Fibroblast of peridontal ligament (primary cell): ENCODE measurements at regions not wholly inside any gene's neighbourhood (a gene's known extent, or its start where the extent isn't known, plus 50 kb on each side); places are given as distances from the start of the nearest gene placed in this dataset.
"Not testable (repeated sequence)": the region's sequence is repeated elsewhere in the genome, so short reads cannot be mapped to it uniquely, and the experiment has no call there.

ENCODE experiments used
- DNase-seq: peaks from one replicate; pipeline ENCODE4 v3.0.0-alpha.2; 2010; ENCODE audit errors: extremely low read depth

GRCh38 chr3:153972862-153973261 lies 148.3 kb upstream of the ARHGEF26 start:
- no peak for DNase-seq

- no peak for DNase-seq
Measured at GRCh38 chr3:153973722-153974265, 147.4 kb upstream of the ARHGEF26 start.

GRCh38 chr3:153974614-153975013 lies 146.6 kb upstream of the ARHGEF26 start:
- no peak for DNase-seq

- DNase-seq, result peak; percentile 31
Measured at GRCh38 chr3:153976891-153977554, 144.2 kb upstream of the ARHGEF26 start.

- no peak for DNase-seq
Measured at GRCh38 chr3:153978006-153978405, 143.2 kb upstream of the ARHGEF26 start.

GRCh38 chr3:153979418-153980251 lies 141.6 kb upstream of the ARHGEF26 start:
- DNase-seq, result no peak

DNA sequence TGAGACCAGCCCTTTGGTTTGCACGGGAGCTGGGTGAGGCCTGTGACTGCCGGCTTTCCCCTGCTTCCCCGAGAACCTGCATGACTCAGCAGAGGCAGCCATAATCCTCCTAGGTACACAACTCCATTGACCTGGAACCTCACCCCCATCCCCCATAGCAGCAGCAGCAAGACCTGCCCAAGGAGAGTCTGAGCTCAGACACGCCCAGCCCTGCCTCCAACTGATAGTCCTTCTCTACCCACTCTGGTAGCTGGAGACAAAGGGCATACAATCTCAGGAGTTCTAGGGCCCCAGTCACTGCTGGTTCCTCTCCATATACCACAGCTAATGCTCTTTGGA lies 141.0 kb upstream of the ARHGEF26 start:
- no peak for DNase-seq

DNA sequence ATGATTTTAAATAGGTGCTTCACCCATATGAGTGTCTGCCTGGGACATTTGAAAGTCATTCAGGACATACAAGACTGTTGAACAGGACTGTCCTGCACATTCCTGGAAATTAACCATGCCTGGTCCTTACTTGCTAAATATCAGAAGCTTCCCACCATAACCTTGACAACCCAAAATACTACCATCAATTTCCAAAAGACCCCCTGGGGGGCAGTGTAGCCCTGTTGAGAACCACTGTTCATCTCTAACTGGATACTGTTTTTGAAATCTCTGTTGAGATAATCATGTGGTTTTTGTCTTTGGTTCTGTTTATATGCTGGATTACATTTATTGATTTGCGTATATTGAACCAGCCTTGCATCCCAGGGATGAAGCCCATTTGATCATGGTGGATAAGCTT lies 123.8 kb upstream of the ARHGEF26 start:
- not testable (repeated sequence) for DNase-seq

DNA sequence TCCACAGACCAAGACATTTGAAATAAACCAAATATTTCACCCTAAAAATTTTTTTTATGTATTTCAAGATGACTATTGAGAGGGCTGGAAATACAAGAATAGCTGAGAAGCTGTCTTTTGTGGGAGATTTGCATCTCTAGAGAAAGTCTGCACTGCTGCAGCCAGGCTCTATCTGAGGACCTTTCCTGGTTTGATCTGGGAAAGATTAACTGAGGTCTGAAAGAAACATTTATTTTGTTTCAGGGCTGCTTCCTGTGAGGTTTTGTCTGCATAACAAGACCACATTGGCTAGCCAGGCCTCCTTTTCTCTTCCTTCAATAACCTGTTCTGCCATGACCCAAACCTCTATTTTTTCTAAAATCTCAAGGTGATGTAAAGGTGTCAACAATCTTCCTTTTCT lies 117.5 kb upstream of the ARHGEF26 start:
- DNase-seq, result no peak

DNA sequence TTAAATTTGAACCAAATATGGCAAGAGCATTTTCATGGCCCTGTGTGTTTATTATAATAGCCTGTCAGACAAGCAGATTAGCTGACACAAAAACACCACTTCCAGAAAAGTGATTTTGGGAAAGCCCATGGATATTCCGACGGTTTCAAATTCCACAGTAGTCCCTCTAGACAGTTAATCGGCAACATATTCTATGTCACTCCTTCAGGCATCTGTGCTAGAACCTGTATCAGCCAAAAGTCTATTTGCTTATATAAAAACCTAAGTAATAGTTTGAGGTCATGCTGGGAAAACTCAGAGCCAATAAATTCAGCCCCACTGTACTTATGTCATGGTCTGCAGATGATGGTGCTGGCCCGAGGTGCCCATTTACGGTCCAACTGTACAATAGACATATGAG lies 110.2 kb upstream of the ARHGEF26 start:
- DNase-seq, result no peak

DNA sequence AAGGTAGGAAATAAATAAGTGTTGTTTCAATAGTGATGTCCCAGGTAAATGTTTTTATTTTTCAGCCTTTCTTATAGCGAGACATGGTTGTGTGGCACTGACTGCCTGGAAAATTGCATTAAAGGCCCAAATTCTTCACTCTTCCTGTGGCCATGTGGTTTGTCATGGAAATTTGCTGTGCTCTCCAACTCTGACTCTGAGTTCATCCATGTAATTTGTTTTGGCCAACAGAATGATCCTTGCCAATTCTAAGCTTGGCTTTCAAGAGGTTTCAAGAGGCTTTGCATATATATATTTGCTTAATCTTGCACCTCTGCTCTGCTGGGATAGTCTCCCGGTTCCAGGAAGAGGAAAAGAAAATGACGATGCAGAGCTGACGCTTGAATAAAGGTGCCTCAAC lies 107.5 kb upstream of the ARHGEF26 start:
- no peak for DNase-seq

DNA sequence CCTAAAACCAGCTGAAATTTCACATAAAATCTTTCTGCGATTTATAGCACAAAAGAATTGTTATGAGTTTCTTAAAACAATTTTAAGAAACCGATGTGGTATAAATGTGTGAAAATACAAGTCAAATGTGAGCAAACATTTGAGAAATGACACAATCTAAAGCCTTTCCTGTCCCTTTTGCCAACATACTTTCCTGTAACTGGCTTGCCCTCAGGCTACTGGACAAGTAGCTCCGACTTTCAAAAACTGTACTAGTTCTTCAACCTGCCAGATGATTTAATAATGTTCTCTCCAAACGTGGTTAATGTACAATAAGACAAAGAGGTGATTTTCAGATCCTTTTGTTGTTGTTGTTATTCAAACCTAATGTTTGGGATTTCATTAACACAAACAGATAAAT lies 105.9 kb upstream of the ARHGEF26 start:
- no peak for DNase-seq

GRCh38 chr3:154018100-154018696 lies 103.0 kb upstream of the ARHGEF26 start:
- DNase-seq, result peak; percentile 4

- DNase-seq, result no peak
Measured at GRCh38 chr3:154022606-154023005, 98.6 kb upstream of the ARHGEF26 start.

DNA sequence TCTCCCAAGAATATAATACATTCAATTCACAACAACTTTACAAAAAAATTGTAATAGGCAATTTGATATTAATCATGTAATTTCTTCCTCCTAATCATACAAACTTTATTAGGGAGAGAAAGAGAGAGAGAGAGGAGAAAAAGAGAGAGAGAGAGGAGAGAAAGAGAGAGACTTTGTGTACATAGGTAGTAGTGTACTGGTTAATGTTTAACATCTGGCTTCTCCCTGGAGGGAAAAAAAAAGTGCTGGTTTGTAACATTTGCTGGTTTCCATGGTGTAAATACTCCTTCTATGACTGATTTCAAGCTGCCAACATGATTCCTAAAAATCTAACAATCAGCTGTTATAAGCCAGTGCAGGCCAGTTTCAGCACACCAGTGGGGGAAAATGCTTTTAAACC lies 98.0 kb upstream of the ARHGEF26 start:
- peak; percentile 42 for DNase-seq

GRCh38 chr3:154025007-154025406 lies 96.2 kb upstream of the ARHGEF26 start:
- DNase-seq, result no peak

GRCh38 chr3:154029926-154030325 lies 91.3 kb upstream of the ARHGEF26 start:
- DNase-seq, result no peak

- DNase-seq, result no peak
Measured at GRCh38 chr3:154034797-154035330, 86.3 kb upstream of the ARHGEF26 start.

DNA sequence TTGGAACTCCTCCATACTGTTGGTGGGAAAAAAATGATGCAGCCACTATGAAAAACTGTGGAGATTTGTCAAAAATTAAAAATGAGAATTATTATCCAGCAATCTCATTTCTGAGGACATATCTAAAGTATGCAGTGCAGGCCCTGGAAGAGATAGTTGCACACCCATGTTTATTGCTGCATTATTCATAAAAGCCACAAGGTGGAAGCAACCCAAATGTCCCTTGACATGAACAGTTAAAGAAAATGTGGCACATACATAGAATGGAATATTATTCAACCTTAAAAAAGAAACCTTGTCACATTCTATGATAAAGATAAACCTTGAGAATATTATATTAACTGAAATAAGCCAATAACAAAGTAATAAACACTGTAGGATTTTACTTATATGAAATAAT lies 80.9 kb upstream of the ARHGEF26 start:
- peak; percentile 5 for DNase-seq

- DNase-seq, result no peak
Measured at GRCh38 chr3:154044671-154045070, 76.5 kb upstream of the ARHGEF26 start.

DNA sequence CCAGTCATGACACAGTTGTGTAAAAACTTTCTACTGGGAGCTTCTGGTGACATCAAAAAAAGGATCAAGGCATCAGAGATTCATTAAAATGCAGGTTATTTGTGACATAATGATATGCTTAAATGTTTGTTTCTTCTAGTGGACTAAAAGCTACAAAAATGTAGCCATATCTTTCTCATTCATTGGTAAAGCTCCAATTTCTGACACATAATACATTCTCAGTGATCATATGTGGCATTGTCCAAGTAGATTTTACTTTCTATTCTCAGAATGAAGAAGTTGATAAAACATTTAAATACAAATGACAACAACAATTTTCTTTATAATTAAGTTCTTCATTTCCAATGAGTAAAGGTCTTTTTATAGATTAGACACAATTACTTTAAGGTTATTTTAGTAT lies 71.0 kb upstream of the ARHGEF26 start:
- DNase-seq, result peak; percentile 3

- no peak for DNase-seq
Measured at GRCh38 chr3:154050766-154051165, 70.4 kb upstream of the ARHGEF26 start.

GRCh38 chr3:154059833-154060232 lies 61.4 kb upstream of the ARHGEF26 start:
- DNase-seq, result no peak
